ENCODE measurements at regions not wholly inside any gene's neighbourhood (a gene's known extent, or its start where the extent isn't known, plus 50 kb on each side); places are given as distances from the start of the nearest gene placed in this dataset.

DNA sequence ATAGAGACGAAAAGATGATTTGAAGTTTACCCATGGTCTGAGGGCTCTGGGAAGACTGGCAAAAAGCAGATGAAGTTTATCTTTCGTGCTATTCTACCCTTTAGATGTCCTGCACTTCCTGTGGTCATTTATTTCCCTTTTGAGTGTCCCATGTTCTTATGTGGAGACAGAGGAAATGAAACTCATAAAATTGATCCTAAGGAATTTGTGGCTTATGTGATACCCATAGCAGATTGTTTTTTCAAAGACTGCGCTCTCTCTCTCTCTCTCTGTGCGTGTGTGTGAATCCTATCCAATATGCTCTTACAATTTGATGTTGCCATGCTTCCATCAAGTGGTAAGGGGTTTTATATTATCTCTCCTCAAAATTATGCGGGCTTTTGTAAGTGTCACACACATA lies 607.5 kb upstream of the DPPA4 start:
- no peak for DNase-seq
- WGBS, 2 donors = 76 to 80% methylated on average over 5 of the region's 5 CpGs
- no peak overlapping the region for H3K4me3 ChIP-seq (replicated peaks in 1 of 3)
- no peaks in the 10 kb centered on the region for H3K27me3 ChIP-seq
- intact Hi-C loops (cut with DNase I) = no loop called here
- no peaks in the 10 kb centered on the region for H3K4me1 ChIP-seq
- TF ChIP-seq, protein P1, sequence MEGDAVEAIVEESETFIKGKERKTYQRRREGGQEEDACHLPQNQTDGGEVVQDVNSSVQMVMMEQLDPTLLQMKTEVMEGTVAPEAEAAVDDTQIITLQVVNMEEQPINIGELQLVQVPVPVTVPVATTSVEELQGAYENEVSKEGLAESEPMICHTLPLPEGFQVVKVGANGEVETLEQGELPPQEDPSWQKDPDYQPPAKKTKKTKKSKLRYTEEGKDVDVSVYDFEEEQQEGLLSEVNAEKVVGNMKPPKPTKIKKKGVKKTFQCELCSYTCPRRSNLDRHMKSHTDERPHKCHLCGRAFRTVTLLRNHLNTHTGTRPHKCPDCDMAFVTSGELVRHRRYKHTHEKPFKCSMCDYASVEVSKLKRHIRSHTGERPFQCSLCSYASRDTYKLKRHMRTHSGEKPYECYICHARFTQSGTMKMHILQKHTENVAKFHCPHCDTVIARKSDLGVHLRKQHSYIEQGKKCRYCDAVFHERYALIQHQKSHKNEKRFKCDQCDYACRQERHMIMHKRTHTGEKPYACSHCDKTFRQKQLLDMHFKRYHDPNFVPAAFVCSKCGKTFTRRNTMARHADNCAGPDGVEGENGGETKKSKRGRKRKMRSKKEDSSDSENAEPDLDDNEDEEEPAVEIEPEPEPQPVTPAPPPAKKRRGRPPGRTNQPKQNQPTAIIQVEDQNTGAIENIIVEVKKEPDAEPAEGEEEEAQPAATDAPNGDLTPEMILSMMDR (IDR thresholded peaks at IDR 0.05) = no peak
- TF ChIP-seq POLR2A (IDR thresholded peaks at IDR 0.05) = no peak
- H3K27ac ChIP-seq = no peak overlapping the region
- H3K36me3 ChIP-seq = no peaks in the 10 kb centered on the region
- no peaks in the 10 kb centered on the region for H3K9me3 ChIP-seq

DNA sequence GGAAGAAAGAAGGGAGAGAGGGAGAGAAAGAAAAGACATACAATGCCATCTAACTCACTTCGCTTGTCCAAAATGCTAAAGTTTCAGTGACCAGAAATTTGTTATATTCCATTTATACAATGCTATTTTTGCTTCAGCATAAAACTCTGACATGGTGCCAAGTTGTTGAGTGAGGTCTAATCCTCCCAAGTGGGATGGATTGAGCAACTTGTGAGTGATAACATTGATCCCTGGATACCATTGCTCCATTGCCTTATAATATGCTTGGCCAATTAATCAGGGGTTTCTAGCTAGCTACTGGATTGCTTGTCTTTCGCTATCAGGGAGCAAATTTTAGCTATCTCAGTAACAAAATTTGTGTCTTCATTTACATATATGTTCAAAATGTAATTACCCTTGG lies 615.6 kb upstream of the DPPA4 start:
- Histone ChIP-seq H3K4me3 (replicated peaks in 1 of 3) (no peak overlapping the region), H3K27ac (no peak overlapping the region), H3K4me1 (no peaks in the 10 kb centered on the region), H3K27me3 (no peaks in the 10 kb centered on the region), H3K36me3 (no peaks in the 10 kb centered on the region), H3K9me3 (no peaks in the 10 kb centered on the region)
- intact Hi-C loops (cut with DNase I) = no loop called here
- no peak for DNase-seq
- TF ChIP-seq POLR2A (IDR thresholded peaks at IDR 0.05) = no peak
- TF ChIP-seq, protein P1 (IDR thresholded peaks at IDR 0.05) = no peak
- WGBS, 2 donors = 83 to 85% methylated on average over 2 of the region's 2 CpGs

DNA sequence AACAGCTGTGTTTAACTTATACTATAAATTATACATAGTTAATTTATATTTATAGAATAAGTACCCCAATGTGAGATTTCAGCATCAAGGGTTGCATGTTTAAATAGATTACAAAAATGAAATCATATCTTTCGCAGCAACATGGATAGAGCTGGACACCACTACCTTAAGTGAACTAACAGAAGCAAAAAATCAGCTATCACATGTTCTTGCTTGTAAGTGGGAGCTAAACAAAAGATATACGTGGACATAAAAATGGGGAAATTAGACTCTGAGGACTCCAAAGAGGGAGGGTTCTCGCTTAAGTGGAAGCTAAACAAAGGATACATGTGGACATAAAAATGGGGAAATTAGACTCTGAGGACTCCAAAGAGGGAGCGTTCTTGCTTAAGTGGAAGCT lies 626.5 kb upstream of the DPPA4 start:
- Histone ChIP-seq H3K27ac (no peak overlapping the region), H3K36me3 (no peaks in the 10 kb centered on the region), H3K27me3 (no peaks in the 10 kb centered on the region), H3K4me1 (no peaks in the 10 kb centered on the region), H3K4me3 (replicated peaks in 1 of 3) (no peak overlapping the region), H3K9me3 (no peaks in the 10 kb centered on the region)
- intact Hi-C loops (cut with DNase I) = no loop called here
- no peak for DNase-seq
- 79 to 83% methylated on average over 4 of the region's 4 CpGs for whole genome bisulfite sequencing, 2 donors
- TF ChIP-seq, protein P1 (IDR thresholded peaks at IDR 0.05) = no peak
- TF ChIP-seq POLR2A (IDR thresholded peaks at IDR 0.05) = no peak

DNA sequence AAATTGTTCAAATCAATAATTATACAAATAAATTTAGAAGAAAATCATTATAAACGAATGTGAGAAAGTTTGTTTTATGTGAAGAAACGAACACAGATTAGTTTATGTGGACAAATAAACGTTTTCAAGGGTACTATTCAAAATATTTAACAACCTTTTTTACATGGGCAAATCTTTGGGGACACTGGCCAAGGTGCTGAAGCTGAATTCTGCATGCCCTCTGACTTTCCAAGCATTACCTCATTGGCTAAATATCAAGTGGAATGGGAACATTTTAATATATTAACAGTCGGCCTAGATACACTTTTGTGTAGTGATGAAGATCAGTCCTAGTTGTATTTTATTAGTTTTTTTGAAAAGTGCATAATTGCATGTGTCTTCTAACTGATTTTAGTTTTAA lies 636.4 kb upstream of the DPPA4 start:
- H3K36me3 ChIP-seq = no peaks in the 10 kb centered on the region
- H3K27me3 ChIP-seq = no peaks in the 10 kb centered on the region
- TF ChIP-seq, protein P1 (IDR thresholded peaks at IDR 0.05) = no peak
- no peak for DNase-seq
- intact Hi-C loops (cut with DNase I) = no loop called here
- WGBS, 2 donors = 48 to 49% methylated on average over 4 of the region's 4 CpGs
- no peaks in the 10 kb centered on the region for H3K4me1 ChIP-seq
- H3K4me3 ChIP-seq (replicated peaks in 1 of 3) = no peak overlapping the region
- H3K27ac ChIP-seq = no peak overlapping the region
- no peaks in the 10 kb centered on the region for H3K9me3 ChIP-seq

DNA sequence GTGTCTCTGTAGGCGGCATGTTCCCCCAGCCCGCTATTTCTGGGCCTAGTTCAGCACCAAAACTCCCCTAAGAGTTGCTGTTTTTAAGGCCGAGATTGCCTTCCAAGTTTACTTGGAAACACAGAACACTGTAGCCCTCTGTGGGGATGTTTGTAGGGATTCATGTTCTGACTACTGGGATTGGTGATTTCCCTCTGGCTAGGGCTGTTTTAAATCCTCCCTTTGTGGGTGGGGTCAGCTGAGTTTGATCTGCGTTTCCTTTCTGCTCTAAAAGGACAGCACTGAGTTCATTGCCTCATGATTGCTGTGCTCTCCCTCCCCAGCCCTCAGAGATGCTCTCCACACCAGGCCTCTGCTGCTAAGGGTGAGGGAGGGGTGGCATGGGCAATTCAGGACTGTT lies 640.6 kb upstream of the DPPA4 start:
- Histone ChIP-seq H3K4me3 (replicated peaks in 1 of 3) (no peak overlapping the region), H3K4me1 (no peaks in the 10 kb centered on the region), H3K36me3 (no peaks in the 10 kb centered on the region), H3K27me3 (no peaks in the 10 kb centered on the region), H3K27ac (no peak overlapping the region), H3K9me3 (no peaks in the 10 kb centered on the region)
- 72 to 74% methylated on average over 4 of the region's 4 CpGs for WGBS, 2 donors
- intact Hi-C loops (cut with DNase I) = no loop called here
- DNase-seq = no peak
- TF ChIP-seq, protein P1 (IDR thresholded peaks at IDR 0.05) = no peak
- no peak for TF ChIP-seq POLR2A (IDR thresholded peaks at IDR 0.05)
